SK-N-SH (cell line): ENCODE measurements at regions not wholly inside any gene's neighbourhood (a gene's known extent, or its start where the extent isn't known, plus 50 kb on each side); places are given as distances from the start of the nearest gene placed in this dataset.

ENCODE experiments used
- CTCF ChIA-PET: fragments of 300-600, 350-600 bp; formaldehyde crosslinking; extraction: SDS; loops from one replicate; lab custom pipeline; 2021; lab: Yijun Ruan, JAX
- POLR2A ChIA-PET: fragments of 350-600 bp; sonication (Branson Sonifier 250); formaldehyde crosslinking; extraction: SDS; loops from one replicate; lab custom pipeline; 2020; ENCODE audit warnings: antibody characterized with exemption, inconsistent platforms; lab: Yijun Ruan, JAX
- DNase-seq: peaks from one replicate; pipeline ENCODE4 v3.0.0; 2012
- H2AFZ ChIP-seq: fragments of 200-600 bp; sonication (generic); 2 replicates; pipeline ENCODE4 v1.8.1; 2016; ENCODE audit warnings: antibody characterized with exemption, mild to moderate bottlenecking, low read depth
- H3F3A ChIP-seq: fragments of 200-600 bp; sonication (generic); replicated peaks from 2 replicates; pipeline ENCODE3; 2016; ENCODE audit warnings: antibody characterized with exemption, mild to moderate bottlenecking; ENCODE audit not compliant: insufficient read depth
- H3K27ac ChIP-seq, 2 experiments: fragments of 200-500 bp in 1 of 2; fragments of 200-600 bp in 1 of 2; sonication (Bioruptor generic) in 1 of 2; sonication (generic), shearing (Covaris generic) in 1 of 2; 2 replicates each; pipeline versions ENCODE4 v1.5.1 to v1.6.1; 2014 to 2016; ENCODE audit warnings: low read depth in 2 of 2, inconsistent platforms in 1 of 2, low read length in 1 of 2, mild to moderate bottlenecking in 1 of 2, mixed read lengths in 1 of 2
- H3K27me3 ChIP-seq: fragments of 200-600 bp; sonication (generic), shearing (Covaris generic); 2 replicates; pipeline ENCODE4 v1.6.1; 2016; ENCODE audit warnings: mixed run types; ENCODE audit not compliant: insufficient read depth
- H3K36me3 ChIP-seq, 2 experiments: fragments of 200-500 bp in 1 of 2; fragments of 200-600 bp in 1 of 2; sonication (Bioruptor generic) in 1 of 2; sonication (generic) in 1 of 2; replicated peaks in 1 of 2; 2 replicates each; pipeline versions ENCODE3 to v1.5.1; 2014 to 2016; ENCODE audit warnings: low read length in 1 of 2, mild to moderate bottlenecking in 1 of 2; ENCODE audit not compliant: insufficient read depth in 2 of 2, control insufficient read depth in 1 of 2
- H3K4me1 ChIP-seq, 2 experiments: fragments of 200-500 bp in 1 of 2; fragments of 200-600 bp in 1 of 2; sonication (Bioruptor generic) in 1 of 2; sonication (generic), shearing (Covaris generic) in 1 of 2; 2 replicates each; pipeline versions ENCODE4 v1.5.1 to v1.6.1; 2014 to 2016; ENCODE audit warnings: low read depth in 1 of 2, low read length in 1 of 2, mixed run types in 1 of 2; ENCODE audit not compliant: insufficient read depth in 2 of 2, control insufficient read depth in 1 of 2
- H3K4me2 ChIP-seq: fragments of 200-600 bp; sonication (generic), shearing (Covaris generic); 2 replicates; pipeline ENCODE4 v1.6.1; 2017; ENCODE audit warnings: mixed run types
- H3K4me3 ChIP-seq, 2 experiments: fragments of 200-500 bp in 1 of 2; fragments of 200-600 bp in 1 of 2; sonication (Bioruptor generic) in 1 of 2; sonication (generic), shearing (Covaris generic) in 1 of 2; 2 replicates each; pipeline versions ENCODE4 v1.5.1 to v1.8.1; 2014 to 2016; ENCODE audit warnings: low read depth in 2 of 2, inconsistent platforms in 1 of 2, low read length in 1 of 2, mild to moderate bottlenecking in 1 of 2, mixed read lengths in 1 of 2, moderate library complexity in 1 of 2
- H3K79me2 ChIP-seq: fragments of 200-600 bp; sonication (generic); 2 replicates; pipeline ENCODE4 v1.8.1; 2017; ENCODE audit warnings: mild to moderate bottlenecking; ENCODE audit not compliant: insufficient read depth
- H3K9ac ChIP-seq: fragments of 200-600 bp; sonication (generic); 2 replicates; pipeline ENCODE4 v1.6.1; 2017; ENCODE audit warnings: mixed run types
- H3K9me2 ChIP-seq: fragments of 200-600 bp; sonication (generic); 2 replicates; pipeline ENCODE4 v1.6.1; 2017; ENCODE audit warnings: mixed run types
- H3K9me3 ChIP-seq: fragments of 200-600 bp; sonication (generic); 2 replicates; pipeline ENCODE4 v1.6.1; 2017; ENCODE audit warnings: mixed run types, mild to moderate bottlenecking, moderate library complexity
- H4K20me1 ChIP-seq: fragments of 200-600 bp; sonication (generic); 2 replicates; pipeline ENCODE4 v1.6.1; 2017; ENCODE audit warnings: mild to moderate bottlenecking, mixed run types; ENCODE audit not compliant: insufficient read depth
- CTCF ChIP-seq: fragments of 200-600 bp; sonication (generic); IDR thresholded peaks from 2 replicates; pipeline ENCODE4 v1.6.1; 2017; ENCODE audit warnings: antibody characterized with exemption, mild to moderate bottlenecking, moderate library complexity
- EP300 ChIP-seq, 2 experiments: IDR thresholded peaks; 2 replicates each; pipeline versions ENCODE4 v1.4.0 to v1.6.1; 2012; ENCODE audit warnings: borderline replicate concordance in 1 of 2, low read depth in 1 of 2, low read length in 1 of 2
- EZH2phosphoT487 ChIP-seq: fragments of 200-600 bp; sonication (generic); IDR thresholded peaks from 2 replicates; pipeline ENCODE4 v1.6.1; 2017; ENCODE audit warnings: low read depth, mixed run types, mild to moderate bottlenecking, antibody characterized with exemption, moderate library complexity, borderline replicate concordance
- FOXJ3 ChIP-seq: sonication (generic); formaldehyde crosslinking; IDR thresholded peaks from 2 replicates; pipeline ENCODE4 v1.5.1; 2020; ENCODE audit warnings: mild to moderate bottlenecking, missing genetic modification reagents
- GATA2 ChIP-seq: sonication (generic); formaldehyde crosslinking; IDR thresholded peaks from 2 replicates; pipeline ENCODE4 v1.5.0; 2020; ENCODE audit warnings: mild to moderate bottlenecking, missing genetic modification reagents
- IRF3 ChIP-seq: fragments of 150-350 bp; IDR thresholded peaks from 2 replicates; pipeline ENCODE4 v1.6.1; 2016; ENCODE audit warnings: mild to moderate bottlenecking, low read depth, low read length
- NFIC ChIP-seq: IDR thresholded peaks from 2 replicates; pipeline ENCODE4 v1.4.0; 2012; ENCODE audit warnings: borderline replicate concordance
- PBX3 ChIP-seq: IDR thresholded peaks from 2 replicates; pipeline ENCODE4; 2012
- RAD21 ChIP-seq: IDR thresholded peaks from 2 replicates; pipeline ENCODE4 v1.6.1; 2012; ENCODE audit warnings: mild to moderate bottlenecking, low read length
- RCOR1 ChIP-seq: fragments of 150-350 bp; IDR thresholded peaks from 2 replicates; pipeline ENCODE4 v1.6.1; 2017; ENCODE audit warnings: antibody characterized with exemption, low read length
- RXRA ChIP-seq: IDR thresholded peaks from 2 replicates; pipeline ENCODE4 v1.4.0; 2012; ENCODE audit warnings: low read depth, mild to moderate bottlenecking, borderline replicate concordance
- SIN3A ChIP-seq: IDR thresholded peaks from 2 replicates; pipeline ENCODE4 v1.6.1; 2012; ENCODE audit warnings: low read depth, mild to moderate bottlenecking, low read length, moderate library complexity, borderline replicate concordance
- SMC3 ChIP-seq: IDR thresholded peaks from 2 replicates; pipeline ENCODE4 v1.6.1; 2012; ENCODE audit warnings: low read depth, low read length, improper control_type of control experiment
- USF2 ChIP-seq: fragments of 150-350 bp; IDR thresholded peaks from 2 replicates; pipeline ENCODE4 v1.6.1; 2017; ENCODE audit warnings: antibody characterized with exemption, low read length, low read depth, borderline replicate concordance
- ZBTB33 ChIP-seq: IDR thresholded peaks from 2 replicates; pipeline ENCODE4 v1.4.0; 2012; ENCODE audit warnings: low read depth, borderline replicate concordance
- WGBS: methylation state at CpG from one replicate; pipeline ENCODE4 v1.1.6; 2017; ENCODE audit warnings: low lambda C conversion rate; 5-methylcytosine and 5-hydroxymethylcytosine counted together

- TF ChIP-seq RXRA, result no peak
- no peak for TF ChIP-seq EZH2phosphoT487
- no peak for TF ChIP-seq FOXJ3
- TF ChIP-seq CTCF, result no peak
Observed at GRCh38 chr1:239835946-239836440, 255.7 kb upstream of the FMN2 start (continued).

- Histone ChIP-seq H3F3A (no peaks in the 10 kb centered on the region), H3K27ac (peak overlapping the region in 1 of 2 experiments; percentile 100; a peak in 2 of 4 replicates), H3K79me2 (no peaks in the 10 kb centered on the region), H3K9ac (no peak overlapping the region), H3K4me2 (no peak overlapping the region), H3K4me3 (no peak overlapping the region), H2AFZ (no peak overlapping the region), H3K27me3 (no peaks in the 10 kb centered on the region), H4K20me1 (no peaks in the 10 kb centered on the region), H3K4me1 (peaks cover 0 to 43% of the 10 kb centered on the region in 2 experiments; a peak in 2 of 4 replicates), H3K9me2 (no peaks in the 10 kb centered on the region), H3K9me3 (no peaks in the 10 kb centered on the region), H3K36me3 (no peaks in the 10 kb centered on the region)
- POLR2A ChIA-PET, result interaction anchor here (1.2 kb wide), 1 partner anchor 39 kb away, joined by 4 read pairs; no protein-coding TSS in a partner anchor
- no peak for DNase-seq
- CTCF ChIA-PET, result interaction anchor here (1.4 to 1.5 kb wide), 2 partner anchors 29 to 57 kb away, joined by 3 to 6 read pairs; no protein-coding TSS in a partner anchor
- TF ChIP-seq ZBTB33 (no peak), NFIC (no peak), GATA2 (CRISPR knock-in tag) (peak; percentile 81), FOXJ3 (peak; percentile 69; the same call in 1 of the 2 replicates), IRF3 (no peak), RCOR1 (0 out of 2 replicates have a peak, but pooled peaks have one; percentile 73), EP300 (IDR thresholded peaks at IDR 0.05; ENCODE audit: borderline replicate concordance in 1 of 2, low read depth in 1 of 2, low read length in 1 of 2) (peak in 1 of 2 experiments; percentile 97; a peak in 2 of 4 replicates), CTCF (no peak), SIN3A (no peak), EZH2phosphoT487 (no peak), PBX3 (no peak), RAD21 (peak; percentile 17), USF2 (no peak), SMC3 (0 out of 2 replicates have a peak, but pooled peaks have one; percentile 1)
- WGBS, result 66% methylated on average over 1 of the region's 1 CpG
Observed at GRCh38 chr1:239840336-239840735, 251.3 kb upstream of the FMN2 start.
